ENCODE measurements at regions not wholly inside any gene's neighbourhood (a gene's known extent, or its start where the extent isn't known, plus 50 kb on each side); places are given as distances from the start of the nearest gene placed in this dataset.

DNA sequence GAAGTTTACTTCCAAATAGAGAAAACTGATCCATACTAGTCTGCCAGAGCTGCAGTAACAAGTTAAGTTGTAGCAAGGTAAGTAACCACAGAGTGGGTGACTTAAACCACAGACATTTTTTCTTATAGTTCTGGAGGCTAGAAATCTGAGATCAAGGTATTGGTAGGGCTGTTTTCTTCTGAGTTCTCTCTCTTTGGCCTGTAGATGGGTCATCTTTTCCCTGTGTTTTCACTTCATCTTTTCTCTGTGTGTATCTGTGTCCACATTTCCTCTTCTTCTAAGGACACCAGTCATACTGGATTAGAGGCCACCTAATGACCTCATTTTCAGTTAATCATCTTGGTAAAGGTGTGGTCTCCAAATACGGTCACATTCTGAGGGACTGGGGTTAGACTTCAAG is 142.9 kb upstream of the MEX3C start:
- no peak for TF ChIP-seq EZH2 (IDR thresholded peaks at IDR 0.05; ENCODE audit: low read depth, low read length, severe bottlenecking)
- TF ChIP-seq, protein P1, sequence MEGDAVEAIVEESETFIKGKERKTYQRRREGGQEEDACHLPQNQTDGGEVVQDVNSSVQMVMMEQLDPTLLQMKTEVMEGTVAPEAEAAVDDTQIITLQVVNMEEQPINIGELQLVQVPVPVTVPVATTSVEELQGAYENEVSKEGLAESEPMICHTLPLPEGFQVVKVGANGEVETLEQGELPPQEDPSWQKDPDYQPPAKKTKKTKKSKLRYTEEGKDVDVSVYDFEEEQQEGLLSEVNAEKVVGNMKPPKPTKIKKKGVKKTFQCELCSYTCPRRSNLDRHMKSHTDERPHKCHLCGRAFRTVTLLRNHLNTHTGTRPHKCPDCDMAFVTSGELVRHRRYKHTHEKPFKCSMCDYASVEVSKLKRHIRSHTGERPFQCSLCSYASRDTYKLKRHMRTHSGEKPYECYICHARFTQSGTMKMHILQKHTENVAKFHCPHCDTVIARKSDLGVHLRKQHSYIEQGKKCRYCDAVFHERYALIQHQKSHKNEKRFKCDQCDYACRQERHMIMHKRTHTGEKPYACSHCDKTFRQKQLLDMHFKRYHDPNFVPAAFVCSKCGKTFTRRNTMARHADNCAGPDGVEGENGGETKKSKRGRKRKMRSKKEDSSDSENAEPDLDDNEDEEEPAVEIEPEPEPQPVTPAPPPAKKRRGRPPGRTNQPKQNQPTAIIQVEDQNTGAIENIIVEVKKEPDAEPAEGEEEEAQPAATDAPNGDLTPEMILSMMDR (IDR thresholded peaks at IDR 0.05; ENCODE audit: control extremely low read depth in 1 of 3, insufficient read depth in 1 of 3, low read depth in 1 of 3, low read length in 3 of 3), result no peak
- no peak for TF ChIP-seq POLR2AphosphoS5 (IDR thresholded peaks at IDR 0.05; ENCODE audit: low read depth, low read length)
